ENCODE measurements at regions not wholly inside any gene's neighbourhood (a gene's known extent, or its start where the extent isn't known, plus 50 kb on each side); places are given as distances from the start of the nearest gene placed in this dataset.

DNA sequence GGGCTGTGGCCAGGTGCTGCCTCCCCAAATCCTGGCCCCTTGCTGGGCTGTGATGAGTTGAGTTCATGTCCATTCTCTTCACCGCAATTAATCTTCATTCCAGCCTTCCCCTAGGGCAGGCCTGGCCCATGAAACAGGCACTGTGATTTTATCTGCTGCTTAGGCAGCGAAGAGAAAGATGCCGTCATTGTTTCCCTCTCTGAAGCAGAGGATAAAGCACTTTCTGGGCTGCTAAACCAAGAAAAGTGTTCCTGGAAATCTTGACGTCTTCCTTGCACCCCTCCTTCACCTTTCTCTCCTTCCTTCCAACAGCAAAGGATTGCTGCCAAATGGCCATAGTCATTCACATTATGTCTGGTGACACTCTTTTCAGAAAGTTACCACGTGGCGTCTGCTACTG is 265.9 kb downstream of the ZEB1 start:
- H3K4me1 Mint-ChIP-seq (ENCODE audit: unreplicated experiment) = peaks cover 8% of the 10 kb centered on the region

DNA sequence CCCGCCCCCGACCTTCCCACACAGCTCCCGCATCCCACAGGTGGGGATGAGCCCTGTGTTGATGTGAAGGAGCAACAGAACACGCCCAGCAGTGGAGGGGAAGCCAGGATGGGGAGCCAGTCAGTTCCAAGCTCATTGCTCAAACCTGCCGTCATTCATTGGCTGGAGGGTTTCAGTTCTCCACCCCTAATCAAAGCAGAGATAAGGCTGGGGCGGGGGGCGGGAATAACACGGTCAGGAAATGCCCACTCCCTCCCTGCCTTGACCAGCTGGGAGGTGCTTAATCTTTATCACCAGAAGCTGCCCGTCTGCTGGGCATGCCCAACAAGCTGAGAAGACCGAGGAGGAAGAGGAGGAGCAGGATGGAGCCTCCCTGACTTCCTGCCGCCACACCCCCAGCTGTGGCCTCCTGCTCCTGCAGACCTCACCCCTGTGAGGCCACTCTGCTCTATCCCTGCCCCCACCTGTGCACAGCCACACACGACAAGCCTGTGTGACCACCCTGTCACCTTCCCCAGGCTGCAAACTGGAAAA is 265.1 kb downstream of the ZEB1 start:
- TF ChIP-seq, protein P1, sequence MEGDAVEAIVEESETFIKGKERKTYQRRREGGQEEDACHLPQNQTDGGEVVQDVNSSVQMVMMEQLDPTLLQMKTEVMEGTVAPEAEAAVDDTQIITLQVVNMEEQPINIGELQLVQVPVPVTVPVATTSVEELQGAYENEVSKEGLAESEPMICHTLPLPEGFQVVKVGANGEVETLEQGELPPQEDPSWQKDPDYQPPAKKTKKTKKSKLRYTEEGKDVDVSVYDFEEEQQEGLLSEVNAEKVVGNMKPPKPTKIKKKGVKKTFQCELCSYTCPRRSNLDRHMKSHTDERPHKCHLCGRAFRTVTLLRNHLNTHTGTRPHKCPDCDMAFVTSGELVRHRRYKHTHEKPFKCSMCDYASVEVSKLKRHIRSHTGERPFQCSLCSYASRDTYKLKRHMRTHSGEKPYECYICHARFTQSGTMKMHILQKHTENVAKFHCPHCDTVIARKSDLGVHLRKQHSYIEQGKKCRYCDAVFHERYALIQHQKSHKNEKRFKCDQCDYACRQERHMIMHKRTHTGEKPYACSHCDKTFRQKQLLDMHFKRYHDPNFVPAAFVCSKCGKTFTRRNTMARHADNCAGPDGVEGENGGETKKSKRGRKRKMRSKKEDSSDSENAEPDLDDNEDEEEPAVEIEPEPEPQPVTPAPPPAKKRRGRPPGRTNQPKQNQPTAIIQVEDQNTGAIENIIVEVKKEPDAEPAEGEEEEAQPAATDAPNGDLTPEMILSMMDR (IDR thresholded peaks at IDR 0.05) = no peak
- Mint-ChIP-seq H3K27ac (ENCODE audit: unreplicated experiment) (no peak overlapping the region), H3K4me3 (ENCODE audit: unreplicated experiment) (no peak overlapping the region), H3K27me3 (ENCODE audit: unreplicated experiment) (no peaks in the 10 kb centered on the region), H3K9me3 (ENCODE audit: unreplicated experiment) (no peaks in the 10 kb centered on the region), H3K36me3 (ENCODE audit: unreplicated experiment) (no peaks in the 10 kb centered on the region), H3K4me1 (ENCODE audit: unreplicated experiment) (peaks cover 8% of the 10 kb centered on the region)
- DNase-seq (ENCODE audit: extremely low spot score, unreplicated experiment) = no peak

More for the DNA sequence above, 265.9 kb downstream of the ZEB1 start:
- Mint-ChIP-seq H3K27me3 (ENCODE audit: unreplicated experiment) (no peaks in the 10 kb centered on the region), H3K4me3 (ENCODE audit: unreplicated experiment) (no peak overlapping the region), H3K27ac (ENCODE audit: unreplicated experiment) (no peak overlapping the region), H3K36me3 (ENCODE audit: unreplicated experiment) (no peaks in the 10 kb centered on the region), H3K9me3 (ENCODE audit: unreplicated experiment) (no peaks in the 10 kb centered on the region)
- TF ChIP-seq, protein P1 (IDR thresholded peaks at IDR 0.05) = no peak
- DNase-seq (ENCODE audit: extremely low spot score, unreplicated experiment) = no peak

DNA sequence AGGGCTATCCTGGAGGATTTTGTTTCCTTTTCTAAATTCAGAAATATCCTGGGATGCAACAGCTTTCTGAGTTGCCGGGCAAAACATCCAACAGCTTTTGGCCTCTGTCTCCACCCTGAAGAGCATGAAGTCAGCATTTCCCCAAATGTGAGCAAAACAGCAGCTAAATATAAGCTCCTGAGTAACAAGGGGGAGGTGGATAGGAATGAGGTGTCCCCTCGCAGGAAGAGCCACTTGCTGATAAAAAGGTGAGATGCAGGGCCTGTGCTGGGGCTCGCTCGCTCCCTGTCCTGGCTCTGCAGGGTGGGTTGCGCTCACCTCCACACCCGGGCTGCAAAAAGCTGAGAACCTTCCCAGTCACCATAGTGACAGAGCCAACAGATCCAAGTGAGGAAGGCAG is 264.3 kb downstream of the ZEB1 start:
- Mint-ChIP-seq H3K4me3 (ENCODE audit: unreplicated experiment) (no peak overlapping the region), H3K27me3 (ENCODE audit: unreplicated experiment) (no peaks in the 10 kb centered on the region), H3K4me1 (ENCODE audit: unreplicated experiment) (peaks cover 8% of the 10 kb centered on the region), H3K27ac (ENCODE audit: unreplicated experiment) (no peak overlapping the region), H3K9me3 (ENCODE audit: unreplicated experiment) (no peaks in the 10 kb centered on the region), H3K36me3 (ENCODE audit: unreplicated experiment) (no peaks in the 10 kb centered on the region)
- TF ChIP-seq, protein P1 (IDR thresholded peaks at IDR 0.05) = no peak
- DNase-seq (ENCODE audit: extremely low spot score, unreplicated experiment) = no peak

DNA sequence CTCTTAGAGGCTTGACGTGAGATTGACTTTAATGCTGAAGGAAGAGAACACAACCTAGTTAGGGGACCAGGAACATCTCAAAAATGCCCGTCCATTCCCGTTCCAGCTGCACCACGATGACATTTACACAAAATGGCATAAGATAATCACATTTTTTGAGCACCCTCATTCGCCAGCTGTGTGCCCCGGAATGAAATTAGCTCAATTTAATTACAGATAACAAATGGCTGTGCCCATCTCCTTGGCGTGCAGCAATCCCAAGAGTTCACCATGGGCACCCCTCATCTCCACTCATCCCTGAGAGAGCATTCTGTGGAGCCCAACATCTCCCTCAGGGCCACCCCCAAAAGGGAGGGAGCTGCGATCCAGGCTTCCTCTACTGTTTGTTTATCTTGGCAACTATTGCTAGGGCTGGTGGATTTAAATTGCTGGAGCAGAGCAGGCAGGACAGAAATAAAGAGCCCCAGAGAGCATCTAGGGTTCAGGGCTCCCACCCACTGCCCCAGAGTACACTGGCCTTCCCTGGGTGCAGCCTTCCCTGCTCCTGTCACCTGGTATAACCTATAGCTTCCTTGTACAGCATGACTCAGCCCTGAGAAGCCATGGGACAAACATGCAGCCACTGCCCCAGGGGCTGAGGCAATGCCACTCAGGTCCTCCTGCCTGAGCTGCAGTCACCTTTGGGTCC is 263.5 kb downstream of the ZEB1 start:
- Mint-ChIP-seq H3K4me3 (ENCODE audit: unreplicated experiment) (no peak overlapping the region), H3K36me3 (ENCODE audit: unreplicated experiment) (no peaks in the 10 kb centered on the region), H3K9me3 (ENCODE audit: unreplicated experiment) (peaks cover under 1% of the 10 kb centered on the region), H3K27me3 (ENCODE audit: unreplicated experiment) (no peaks in the 10 kb centered on the region), H3K4me1 (ENCODE audit: unreplicated experiment) (peaks cover 8% of the 10 kb centered on the region), H3K27ac (ENCODE audit: unreplicated experiment) (no peak overlapping the region)
- TF ChIP-seq, protein P1 (IDR thresholded peaks at IDR 0.05) = no peak
- DNase-seq (ENCODE audit: extremely low spot score, unreplicated experiment) = no peak

DNA sequence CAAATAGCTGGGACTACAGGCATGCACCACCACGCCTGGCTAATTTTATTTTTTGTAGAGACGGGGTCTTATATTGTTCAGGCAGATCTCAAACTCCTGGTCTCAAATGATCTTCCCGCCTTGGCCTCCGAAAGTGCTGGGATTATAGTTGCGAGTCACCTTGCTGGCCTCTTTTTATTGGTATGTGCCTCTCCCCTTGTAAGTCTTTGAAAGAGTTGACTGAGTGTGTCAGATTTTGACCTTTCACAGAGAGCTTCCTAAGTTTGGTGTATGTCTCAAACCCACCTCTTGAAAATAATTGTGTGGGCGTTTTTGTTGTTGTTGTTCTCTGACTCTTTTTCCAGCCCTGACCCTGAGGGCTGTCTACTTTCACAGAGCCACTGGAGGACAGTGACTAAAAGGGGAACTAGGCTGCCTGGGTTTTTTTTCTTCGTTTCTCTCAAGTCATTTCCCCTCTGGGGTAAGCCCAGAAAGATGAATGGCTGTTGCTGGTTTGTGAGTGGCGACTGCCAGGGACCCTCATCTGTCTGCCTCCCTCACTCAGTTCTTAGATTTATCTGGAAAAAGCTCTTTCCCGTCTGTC is 262.8 kb downstream of the ZEB1 start:
- Mint-ChIP-seq H3K4me3 (ENCODE audit: unreplicated experiment) (no peak overlapping the region), H3K9me3 (ENCODE audit: unreplicated experiment) (peaks cover 4% of the 10 kb centered on the region), H3K27me3 (ENCODE audit: unreplicated experiment) (no peaks in the 10 kb centered on the region), H3K4me1 (ENCODE audit: unreplicated experiment) (peaks cover 8% of the 10 kb centered on the region), H3K36me3 (ENCODE audit: unreplicated experiment) (no peaks in the 10 kb centered on the region), H3K27ac (ENCODE audit: unreplicated experiment) (no peak overlapping the region)
- no peak for DNase-seq (ENCODE audit: extremely low spot score, unreplicated experiment)
- TF ChIP-seq, protein P1 (IDR thresholded peaks at IDR 0.05) = no peak

Measured in osteocyte (in vitro differentiated cells).